RWPE1 (cell line): ENCODE measurements at regions not wholly inside any gene's neighbourhood (a gene's known extent, or its start where the extent isn't known, plus 50 kb on each side); places are given as distances from the start of the nearest gene placed in this dataset.

Source experiments
- CTCF ChIA-PET: fragments of 350-600 bp; sonication (Branson Sonifier 250); formaldehyde crosslinking; extraction: SDS; loops from one replicate; lab custom pipeline; 2021; lab: Yijun Ruan, JAX
- POLR2A ChIA-PET: fragments of 400-600 bp; formaldehyde crosslinking; extraction: SDS; loops from one replicate; lab custom pipeline; 2020; ENCODE audit warnings: antibody characterized with exemption; ENCODE audit not compliant: low non-redundant PET; lab: Yijun Ruan, JAX
- DNase-seq: peaks from one replicate; pipeline ENCODE4 v3.0.0; 2012; ENCODE audit warnings: low spot score
- H3K27ac ChIP-seq: fragments of 450-650 bp; 2 replicates; pipeline ENCODE4 v1.5.1; 2017
- TF ChIP-seq, protein P1 (sequence below): fragments of 450-650 bp; conservative IDR thresholded peaks from 2 replicates; pipeline ENCODE4 v1.5.1; 2017; ENCODE audit warnings: low read depth, mild to moderate bottlenecking

- CTCF ChIA-PET, result no interaction called here
- TF ChIP-seq, protein P1, sequence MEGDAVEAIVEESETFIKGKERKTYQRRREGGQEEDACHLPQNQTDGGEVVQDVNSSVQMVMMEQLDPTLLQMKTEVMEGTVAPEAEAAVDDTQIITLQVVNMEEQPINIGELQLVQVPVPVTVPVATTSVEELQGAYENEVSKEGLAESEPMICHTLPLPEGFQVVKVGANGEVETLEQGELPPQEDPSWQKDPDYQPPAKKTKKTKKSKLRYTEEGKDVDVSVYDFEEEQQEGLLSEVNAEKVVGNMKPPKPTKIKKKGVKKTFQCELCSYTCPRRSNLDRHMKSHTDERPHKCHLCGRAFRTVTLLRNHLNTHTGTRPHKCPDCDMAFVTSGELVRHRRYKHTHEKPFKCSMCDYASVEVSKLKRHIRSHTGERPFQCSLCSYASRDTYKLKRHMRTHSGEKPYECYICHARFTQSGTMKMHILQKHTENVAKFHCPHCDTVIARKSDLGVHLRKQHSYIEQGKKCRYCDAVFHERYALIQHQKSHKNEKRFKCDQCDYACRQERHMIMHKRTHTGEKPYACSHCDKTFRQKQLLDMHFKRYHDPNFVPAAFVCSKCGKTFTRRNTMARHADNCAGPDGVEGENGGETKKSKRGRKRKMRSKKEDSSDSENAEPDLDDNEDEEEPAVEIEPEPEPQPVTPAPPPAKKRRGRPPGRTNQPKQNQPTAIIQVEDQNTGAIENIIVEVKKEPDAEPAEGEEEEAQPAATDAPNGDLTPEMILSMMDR, result no peak
These were observed 140.6 kb upstream of the PRMT8 start for GRCh38 chr12:3350432-3350831.

DNA sequence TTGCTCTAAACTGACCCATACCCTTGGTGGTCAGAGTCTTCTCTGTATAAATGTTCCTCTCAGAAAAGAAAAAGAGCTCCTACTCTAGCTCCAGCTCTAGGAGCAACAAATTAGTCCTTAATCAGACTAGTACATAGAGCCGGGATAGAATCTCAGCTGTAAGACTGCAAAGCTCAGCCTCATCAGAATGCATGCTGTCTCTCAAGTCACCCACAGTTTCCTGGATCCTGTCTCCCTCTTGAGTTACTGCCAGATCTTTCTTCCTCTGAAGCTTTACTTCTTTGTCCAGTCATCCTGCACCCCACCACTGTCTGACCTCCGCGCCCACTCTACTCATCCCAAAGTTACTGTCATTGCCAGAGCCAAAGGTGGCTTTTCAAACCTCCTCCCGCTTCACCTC, 139.3 kb upstream of the PRMT8 start:
- CTCF ChIA-PET, result interaction anchor here (1.3 to 1.4 kb wide), 2 partner anchors 14 to 51 kb away, joined by 5 to 6 read pairs; no protein-coding TSS in a partner anchor
- no peak overlapping the region for H3K27ac ChIP-seq
- DNase-seq, result no peak
- POLR2A ChIA-PET, result no interaction called here
- TF ChIP-seq, protein P1, result no peak

More at GRCh38 chr12:3350432-3350831, 140.6 kb upstream of the PRMT8 start:
- no peak overlapping the region for H3K27ac ChIP-seq
- POLR2A ChIA-PET, result no interaction called here
- no peak for DNase-seq

DNA sequence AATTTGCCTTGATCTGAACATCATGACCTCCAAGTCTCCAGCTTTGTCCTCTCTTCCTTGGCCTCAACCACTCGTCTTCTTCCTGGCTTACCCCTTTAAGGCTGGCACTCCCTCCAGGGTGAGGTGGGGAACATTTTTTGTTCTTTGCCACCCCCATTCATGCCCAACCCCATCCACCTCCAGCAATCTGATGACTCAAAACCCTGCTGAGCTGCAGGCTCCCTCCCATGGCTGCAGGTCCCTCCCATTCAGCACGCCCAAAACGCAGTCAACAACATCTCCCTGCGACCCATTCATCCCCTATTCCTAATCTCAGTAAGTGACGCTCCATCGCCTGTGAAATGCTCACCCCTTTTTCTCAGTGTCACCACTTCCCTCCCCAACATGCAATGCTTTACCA, 138.8 kb upstream of the PRMT8 start:
- no peak overlapping the region for H3K27ac ChIP-seq
- ChIA-PET CTCF (interaction anchor here (1.3 to 1.4 kb wide), 2 partner anchors 13 to 52 kb away, joined by 5 to 6 read pairs; no protein-coding TSS in a partner anchor), POLR2A (no interaction called here)
- DNase-seq, result no peak
- TF ChIP-seq, protein P1, result no peak

DNA sequence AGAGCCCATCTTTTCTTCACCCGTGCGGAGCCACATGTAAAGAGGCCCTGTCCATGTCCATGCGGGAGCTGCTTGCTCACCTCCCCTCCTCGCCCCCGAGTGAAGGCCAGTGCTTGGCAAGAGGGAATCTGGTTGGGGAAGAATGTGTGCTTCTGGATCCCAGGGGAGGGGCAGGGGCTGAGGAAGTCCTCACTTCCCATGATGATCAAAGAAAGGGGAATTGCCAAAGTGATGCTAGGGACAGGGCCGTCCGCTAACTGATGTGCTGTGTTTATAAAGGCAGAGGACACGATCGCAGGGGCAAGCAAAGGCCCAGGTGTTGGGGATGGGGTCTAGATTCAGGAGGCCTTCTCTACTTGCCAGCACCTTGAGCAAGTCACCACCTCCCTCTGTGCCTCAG, 137.4 kb upstream of the PRMT8 start:
- POLR2A ChIA-PET, result no interaction called here
- no peak overlapping the region for H3K27ac ChIP-seq
- TF ChIP-seq, protein P1, result no peak
- CTCF ChIA-PET, result no interaction called here
- DNase-seq, result no peak

DNA sequence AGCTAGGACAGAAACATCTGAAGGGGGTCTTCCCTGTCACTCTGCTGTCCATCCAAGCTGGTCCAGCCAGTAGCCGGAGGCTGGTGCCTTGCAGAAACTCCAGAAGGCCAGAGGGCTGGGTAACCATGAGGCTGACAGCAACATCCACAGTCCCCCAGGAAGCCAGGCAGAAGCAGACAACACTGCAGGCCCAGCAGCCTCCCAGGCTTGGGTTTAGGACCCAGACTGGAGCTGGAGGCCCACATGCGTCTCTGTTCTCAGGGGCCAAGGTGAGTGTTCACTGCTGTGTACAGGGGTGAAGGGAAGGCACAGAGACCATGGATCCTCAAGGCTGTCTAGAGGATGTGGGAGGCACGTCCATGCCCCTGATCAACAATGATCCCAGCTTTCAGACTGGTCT, 136.4 kb upstream of the PRMT8 start:
- CTCF ChIA-PET, result interaction anchor here (0.5 to 0.6 kb wide), 4 partner anchors 13 to 1501 kb away, joined by 3 to 4 read pairs (median 3); no protein-coding TSS in a partner anchor
- DNase-seq, result no peak
- POLR2A ChIA-PET, result no interaction called here
- TF ChIP-seq, protein P1, result no peak
- H3K27ac ChIP-seq, result no peak overlapping the region

DNA sequence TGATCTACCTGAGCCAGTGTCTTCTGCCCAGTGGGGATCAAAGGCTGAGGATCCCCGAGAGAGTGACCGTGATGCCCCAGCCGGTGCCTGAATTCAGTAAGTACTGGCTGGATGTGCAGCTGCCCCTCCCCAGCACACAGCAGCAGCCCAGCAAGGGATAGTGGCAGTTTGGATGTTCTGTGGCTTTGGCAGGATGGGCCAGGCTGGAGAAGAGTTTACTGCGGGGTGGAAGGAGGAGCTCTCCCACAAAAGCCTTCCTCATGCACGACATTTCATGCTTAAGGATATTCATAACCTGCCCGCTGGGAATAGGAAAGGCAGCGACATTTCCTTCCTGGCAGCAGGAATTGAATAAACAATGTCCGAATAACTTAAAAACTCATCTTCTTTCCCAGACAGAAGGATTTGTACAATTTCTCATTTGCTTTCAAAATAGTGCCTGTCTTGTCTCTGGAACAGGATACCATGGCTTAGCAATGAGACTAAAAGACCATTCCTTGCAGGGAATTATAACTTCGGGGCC, 135.6 kb upstream of the PRMT8 start:
- TF ChIP-seq, protein P1, result no peak

More for the DNA sequence above, 135.6 kb upstream of the PRMT8 start:
- no peak for DNase-seq
- H3K27ac ChIP-seq, result no peak overlapping the region
- ChIA-PET POLR2A (no interaction called here), CTCF (no interaction called here)
